ENCODE measurements at regions not wholly inside any gene's neighbourhood (a gene's known extent, or its start where the extent isn't known, plus 50 kb on each side); places are given as distances from the start of the nearest gene placed in this dataset.
A peak's percentile ranks its signal among the peaks of the same experiment; 100 is the strongest.

- no peak overlapping the region for H3K4me3 ChIP-seq
- no peaks in the 10 kb centered on the region for H3K27me3 ChIP-seq (replicated peaks; ENCODE audit: insufficient read depth)
Measured at GRCh38 chr16:9322769-9323168, 231.3 kb downstream of the HAPSTR1 start.

GRCh38 chr16:9323170-9323569 is 231.7 kb downstream of the HAPSTR1 start:
- no peaks in the 10 kb centered on the region for H3K36me3 ChIP-seq
- ATAC-seq (ENCODE audit: insufficient number of reproducible peaks, low FRiP score, low read depth) (no peak), DNase-seq (ENCODE audit: low spot score) (no peak)
- TF ChIP-seq CTCF (IDR thresholded peaks at IDR 0.05): no peak
- no peaks in the 10 kb centered on the region for H3K27me3 ChIP-seq (replicated peaks; ENCODE audit: insufficient read depth)
- H3K4me3 ChIP-seq: no peak overlapping the region
- no peaks in the 10 kb centered on the region for H3K9me3 ChIP-seq
- no peak overlapping the region for H3K27ac ChIP-seq
- H3K4me1 ChIP-seq (ENCODE audit: control insufficient read depth in 1 of 2, low read depth in 2 of 2): no peaks in the 10 kb centered on the region

More at GRCh38 chr16:9322769-9323168, 231.3 kb downstream of the HAPSTR1 start:
- no peak for ATAC-seq (ENCODE audit: insufficient number of reproducible peaks, low FRiP score, low read depth)
- Histone ChIP-seq H3K4me1 (ENCODE audit: control insufficient read depth in 1 of 2, low read depth in 2 of 2) (no peaks in the 10 kb centered on the region), H3K9me3 (no peaks in the 10 kb centered on the region), H3K36me3 (no peaks in the 10 kb centered on the region), H3K27ac (no peak overlapping the region)
- no peak for DNase-seq (ENCODE audit: low spot score)
- no peak for TF ChIP-seq CTCF (IDR thresholded peaks at IDR 0.05)

GRCh38 chr16:9327253-9327652 is 235.8 kb downstream of the HAPSTR1 start:
- ATAC-seq (ENCODE audit: insufficient number of reproducible peaks, low FRiP score, low read depth): no peak
- Histone ChIP-seq H3K4me3 (no peak overlapping the region), H3K4me1 (ENCODE audit: control insufficient read depth in 1 of 2, low read depth in 2 of 2) (peaks cover 14 to 33% of the 10 kb centered on the region in 2 donors), H3K27ac (no peak overlapping the region), H3K9me3 (no peaks in the 10 kb centered on the region), H3K27me3 (replicated peaks; ENCODE audit: insufficient read depth) (no peaks in the 10 kb centered on the region), H3K36me3 (no peaks in the 10 kb centered on the region)
- no peak for TF ChIP-seq CTCF (IDR thresholded peaks at IDR 0.05)
- no peak for DNase-seq (ENCODE audit: low spot score)

- Histone ChIP-seq H3K36me3 (no peaks in the 10 kb centered on the region), H3K27ac (no peak overlapping the region), H3K9me3 (no peaks in the 10 kb centered on the region), H3K4me1 (ENCODE audit: control insufficient read depth in 1 of 2, low read depth in 2 of 2) (peaks cover 14 to 33% of the 10 kb centered on the region in 2 donors), H3K4me3 (no peak overlapping the region), H3K27me3 (replicated peaks; ENCODE audit: insufficient read depth) (no peaks in the 10 kb centered on the region)
- DNase-seq (ENCODE audit: low spot score): no peak
- no peak for ATAC-seq (ENCODE audit: insufficient number of reproducible peaks, low FRiP score, low read depth)
- TF ChIP-seq CTCF (IDR thresholded peaks at IDR 0.05): no peak
Measured at GRCh38 chr16:9328411-9328810, 237.0 kb downstream of the HAPSTR1 start.

- no peaks in the 10 kb centered on the region for H3K27me3 ChIP-seq (replicated peaks; ENCODE audit: insufficient read depth)
- H3K4me3 ChIP-seq: peak overlapping the region; percentile 32
- H3K36me3 ChIP-seq: no peaks in the 10 kb centered on the region
- H3K4me1 ChIP-seq (ENCODE audit: control insufficient read depth in 1 of 2, low read depth in 2 of 2): peaks cover 14 to 47% of the 10 kb centered on the region in 2 donors
- H3K9me3 ChIP-seq: no peaks in the 10 kb centered on the region
- DNase-seq (ENCODE audit: low spot score) (no peak), ATAC-seq (ENCODE audit: insufficient number of reproducible peaks, low FRiP score, low read depth) (peak; percentile 9)
- TF ChIP-seq CTCF (IDR thresholded peaks at IDR 0.05): no peak
- H3K27ac ChIP-seq: peak overlapping the region; percentile 59 to 77
Measured at GRCh38 chr16:9330095-9330494, 238.7 kb downstream of the HAPSTR1 start.
